ENCODE measurements at regions not wholly inside any gene's neighbourhood (a gene's known extent, or its start where the extent isn't known, plus 50 kb on each side); places are given as distances from the start of the nearest gene placed in this dataset.
"Not testable (repeated sequence)": the region's sequence is repeated elsewhere in the genome, so short reads cannot be mapped to it uniquely, and the experiment has no call there.

DNA sequence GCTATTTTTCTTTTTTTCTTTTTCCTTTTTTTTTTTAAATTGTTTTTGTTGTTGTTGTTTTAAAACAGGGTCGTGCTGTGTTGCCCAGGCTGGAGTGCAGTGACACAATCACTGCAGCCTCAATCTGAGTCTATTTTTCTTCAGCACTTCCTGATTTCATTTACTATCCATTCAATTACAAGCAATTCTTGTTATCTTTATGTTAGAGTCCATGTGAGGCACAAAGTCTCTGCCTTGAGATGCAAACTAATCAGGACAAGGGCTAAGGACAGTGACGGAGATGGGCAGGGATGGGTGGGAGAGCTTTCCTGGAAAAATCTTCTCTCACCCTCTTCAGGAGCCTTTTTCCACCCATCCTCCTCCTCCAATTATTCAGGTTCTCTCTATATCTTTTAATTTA is 157.3 kb upstream of the AUTS2 start:
- DNase-seq, result no peak

DNA sequence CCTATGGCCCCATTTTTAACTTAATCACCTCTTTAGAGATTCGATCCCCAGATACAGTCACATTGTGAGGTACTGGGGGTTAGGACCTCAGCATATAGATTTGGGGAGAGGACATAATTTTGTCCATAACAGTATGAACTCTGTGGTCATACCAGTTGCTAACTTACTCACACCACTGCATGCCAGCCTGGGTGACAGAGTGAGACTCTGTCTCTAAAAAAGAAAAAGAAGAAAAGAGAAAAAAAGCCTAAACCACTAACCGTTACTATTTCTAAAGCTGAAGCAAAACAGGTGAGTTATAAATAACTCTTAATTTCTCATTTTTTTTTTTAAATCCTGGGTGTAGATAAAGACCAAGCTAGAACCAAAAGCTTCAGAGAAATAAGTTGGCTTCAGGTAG is 155.1 kb upstream of the AUTS2 start:
- DNase-seq, result no peak

DNA sequence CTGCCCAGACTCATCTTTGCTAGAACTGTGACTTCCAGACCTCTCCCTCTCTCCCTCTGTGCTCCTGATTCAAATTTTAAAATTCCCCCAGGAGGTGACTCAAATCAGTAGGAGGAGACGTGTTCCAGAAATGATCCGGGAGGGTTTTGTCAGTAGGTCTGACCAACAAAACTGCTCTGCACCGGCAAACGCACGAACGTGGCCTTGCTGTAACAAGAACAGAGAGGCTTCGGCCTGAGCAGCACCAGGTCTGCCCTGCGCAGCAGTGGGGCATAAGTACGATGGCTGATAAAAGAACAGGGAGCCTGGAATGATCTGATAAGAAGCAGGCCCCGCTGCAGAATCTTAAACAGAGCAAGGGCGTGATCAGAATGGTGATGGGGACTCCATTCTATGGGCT is 152.7 kb upstream of the AUTS2 start:
- DNase-seq, result no peak

DNA sequence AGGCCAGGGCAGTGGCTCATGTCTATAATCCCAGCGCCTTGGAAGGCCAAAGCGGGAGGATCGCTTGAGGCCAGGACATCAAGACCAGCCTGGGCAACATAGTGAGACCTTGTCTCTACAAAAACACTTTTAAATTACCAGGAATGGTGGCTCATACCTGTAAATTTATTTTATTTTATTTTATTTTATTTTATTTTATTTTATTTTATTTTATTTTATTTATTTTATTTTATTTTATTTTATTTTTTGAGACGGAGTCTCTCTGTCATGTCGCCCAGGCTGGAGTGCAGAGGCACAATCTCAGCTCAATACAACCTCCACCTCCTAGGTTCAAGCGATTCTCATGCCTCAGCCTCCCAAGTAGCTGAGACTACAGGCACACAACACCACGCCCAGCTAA is 152.1 kb upstream of the AUTS2 start:
- DNase-seq, result not testable (repeated sequence)

DNA sequence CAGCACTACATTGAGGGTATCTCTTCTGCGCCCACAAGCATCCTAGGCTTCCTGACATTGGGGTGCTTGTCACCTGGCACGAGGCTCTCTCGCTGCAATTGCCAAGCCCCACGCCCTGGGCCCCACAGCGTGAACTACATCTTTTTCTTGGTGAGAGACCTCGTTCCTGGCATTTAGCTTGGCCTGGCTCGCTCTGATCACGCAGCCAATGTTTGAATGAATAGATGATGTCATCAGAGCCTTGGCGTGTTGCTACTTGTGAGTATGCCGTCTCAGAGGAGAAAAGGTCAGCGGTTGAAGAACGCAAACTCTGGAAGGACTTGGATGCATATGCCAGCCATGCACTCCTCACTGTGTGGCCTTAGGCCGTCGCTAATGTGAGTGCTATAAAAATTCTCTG is 150.2 kb upstream of the AUTS2 start:
- no peak for DNase-seq

DNA sequence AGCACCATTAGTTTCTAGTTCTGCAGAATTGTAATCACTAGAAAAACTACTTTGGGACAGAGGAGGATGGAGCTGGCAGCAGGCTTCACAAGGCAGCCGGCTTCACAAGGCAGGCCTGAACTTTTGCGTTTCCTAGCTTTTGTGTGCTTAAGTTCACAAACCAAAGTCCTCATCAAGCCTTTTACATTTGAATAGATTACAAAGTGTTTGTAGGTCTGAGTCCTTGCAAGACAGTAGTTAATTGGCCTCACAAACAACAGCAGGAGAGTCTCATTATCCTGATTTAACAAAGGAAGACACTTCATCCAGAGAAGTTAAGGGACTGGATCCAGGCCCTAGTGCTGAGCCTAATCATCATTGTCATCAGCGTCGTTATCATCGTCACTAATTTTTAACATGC is 147.8 kb upstream of the AUTS2 start:
- no peak for DNase-seq

DNA sequence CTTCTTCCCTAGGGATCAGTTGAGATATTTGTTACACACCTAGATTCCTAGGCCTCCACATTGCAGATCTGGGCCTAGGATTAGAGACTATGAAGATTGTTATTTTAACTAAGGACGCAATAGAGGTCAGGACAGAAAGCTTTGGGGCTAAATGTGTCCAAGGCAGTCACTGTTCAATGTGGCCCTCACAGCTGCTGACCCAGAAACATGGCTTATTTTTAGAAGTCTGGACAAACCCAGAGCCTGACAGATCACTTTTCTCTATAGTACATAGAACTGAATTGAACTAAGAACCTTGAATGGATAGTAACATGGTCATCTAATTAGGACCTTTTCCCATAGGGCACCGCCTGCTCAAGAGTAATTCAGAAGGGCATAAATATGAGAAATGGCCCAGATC is 146.6 kb upstream of the AUTS2 start:
- DNase-seq, result no peak

DNA sequence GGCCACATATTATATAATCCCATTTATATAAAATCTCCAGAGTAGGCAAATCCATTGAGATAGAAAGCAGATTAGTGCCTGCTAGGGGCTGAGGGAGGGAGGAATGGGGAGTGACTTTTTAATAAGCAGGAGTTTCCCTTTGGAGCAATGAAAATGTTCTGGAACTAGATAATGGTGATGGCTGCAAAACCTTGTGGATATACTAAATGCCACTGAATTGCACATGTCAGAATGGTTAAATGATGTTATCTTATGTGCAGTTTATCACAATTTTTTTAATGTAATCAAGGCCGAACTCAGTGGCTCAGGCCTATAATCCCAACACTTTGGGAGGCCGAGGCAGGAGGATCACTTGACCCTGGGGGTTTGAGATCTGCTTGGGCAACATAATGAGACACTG is 145.5 kb upstream of the AUTS2 start:
- DNase-seq, result no peak

DNA sequence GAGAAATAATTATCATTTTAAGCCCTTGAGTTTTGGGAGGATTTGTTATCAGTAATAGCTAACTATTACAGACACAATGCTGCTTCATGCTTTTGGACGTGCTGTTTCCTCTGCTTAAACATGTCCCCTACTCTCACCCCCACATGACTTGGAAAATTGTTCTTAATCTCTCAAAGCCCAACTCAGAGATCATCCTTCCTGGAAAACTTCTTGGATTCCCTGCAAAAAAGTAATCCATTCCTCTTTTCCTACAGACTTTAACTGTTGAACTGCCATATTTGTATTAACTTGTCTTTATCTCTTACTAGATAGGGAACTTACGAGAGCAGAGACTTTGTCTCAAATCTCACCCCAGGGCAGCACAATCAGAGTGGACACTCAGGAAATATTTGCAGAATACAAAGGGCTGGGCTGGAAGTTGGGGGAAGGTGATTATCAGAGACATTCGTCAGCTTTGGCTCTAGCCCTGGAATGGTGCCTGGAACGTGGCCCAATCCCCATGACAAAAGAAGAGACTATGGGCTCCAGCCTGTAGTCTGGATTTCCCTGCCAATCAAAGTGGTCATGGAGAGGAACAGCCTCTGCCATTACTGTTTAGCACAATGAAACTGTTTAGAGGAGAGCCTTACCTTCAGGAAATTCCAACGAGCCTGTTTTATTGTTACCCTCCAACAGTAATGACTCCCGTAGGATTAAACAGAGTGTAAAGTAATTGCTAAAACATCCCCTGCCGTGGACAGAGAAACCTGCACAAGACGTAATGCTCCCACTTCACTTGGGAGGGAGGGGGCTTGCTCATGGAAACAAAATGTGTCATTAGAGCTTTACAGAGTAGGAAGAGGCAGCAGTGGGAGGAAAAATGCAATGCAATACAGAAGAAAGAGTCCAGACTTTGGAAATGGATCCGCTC is 140.4 kb upstream of the AUTS2 start:
- no peak for DNase-seq

DNA sequence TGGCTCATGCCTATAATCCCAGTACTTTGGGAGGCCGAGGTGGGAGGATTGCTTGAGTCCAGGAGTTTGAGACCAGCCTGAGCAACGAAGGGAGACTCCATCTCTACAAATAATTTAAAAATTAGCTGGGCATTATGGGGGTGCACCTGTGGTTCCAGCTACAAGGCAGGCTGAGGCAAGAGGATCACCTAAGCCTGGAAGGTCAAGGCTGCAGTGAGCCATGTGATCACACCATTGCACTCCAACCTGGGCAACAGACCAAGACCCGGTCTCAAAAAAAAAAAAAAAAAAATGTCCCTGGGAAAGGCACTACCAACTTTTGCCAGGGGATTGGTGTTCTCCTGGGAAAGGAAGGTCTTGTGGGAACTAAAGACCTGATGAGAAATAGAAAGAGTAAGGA is 134.2 kb upstream of the AUTS2 start:
- DNase-seq, result no peak

DNA sequence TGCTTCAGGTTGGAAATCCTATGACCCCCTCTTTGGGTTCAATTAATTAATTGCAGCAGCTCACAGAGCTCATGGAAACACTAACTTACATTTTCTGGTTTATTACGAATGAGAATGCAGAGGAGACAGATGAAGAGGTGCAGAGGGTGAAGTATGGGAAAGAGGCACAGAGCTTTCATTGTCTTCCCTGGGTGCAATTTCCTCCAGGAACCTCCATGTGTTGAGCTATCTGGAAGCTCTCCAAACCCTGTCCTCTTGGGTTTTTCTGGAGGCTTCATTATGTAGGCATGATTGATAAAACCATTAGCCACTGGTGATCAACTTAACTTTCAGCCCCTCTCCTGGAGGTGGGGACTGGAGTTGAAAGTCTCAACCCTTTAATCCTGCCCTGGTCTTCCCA is 133.0 kb upstream of the AUTS2 start:
- DNase-seq, result no peak

DNA sequence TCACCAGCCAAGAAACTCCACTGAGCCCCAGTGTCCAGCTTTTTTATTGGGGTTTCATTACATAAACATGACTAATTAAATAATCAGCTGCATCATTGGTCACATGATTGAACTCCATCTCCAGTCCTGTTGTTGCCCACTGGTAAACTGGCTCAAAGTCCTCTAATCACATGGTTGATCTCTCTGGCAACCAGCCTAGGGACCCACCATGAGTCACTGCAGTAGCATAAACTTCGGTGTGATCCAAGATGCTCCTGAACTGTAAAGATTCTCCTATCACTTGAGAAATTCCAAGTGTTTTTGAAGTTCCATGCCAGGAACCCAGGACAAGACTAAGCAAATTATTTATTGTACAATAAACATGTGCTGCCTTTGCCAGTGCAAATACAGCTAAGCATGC is 130.4 kb upstream of the AUTS2 start:
- DNase-seq, result no peak

DNA sequence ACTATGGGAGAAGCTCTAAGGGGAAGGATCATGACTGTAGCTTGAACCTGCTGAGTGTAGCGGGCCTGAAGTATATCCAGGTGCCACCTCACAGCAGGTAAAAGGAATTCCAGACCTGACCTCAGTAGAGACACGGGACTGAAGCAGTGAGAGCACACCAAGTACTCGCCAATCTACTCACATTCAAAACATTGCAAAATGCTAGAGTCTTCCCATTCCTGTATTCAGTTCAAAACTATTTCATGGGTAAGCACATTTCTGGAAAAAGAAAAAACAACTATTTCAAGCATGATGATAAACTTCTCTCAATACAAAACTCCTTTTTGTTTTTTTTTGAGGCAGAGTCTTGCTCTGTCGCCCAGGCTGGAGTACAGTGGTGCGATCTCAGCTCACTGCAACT is 121.9 kb upstream of the AUTS2 start:
- no peak for DNase-seq

DNA sequence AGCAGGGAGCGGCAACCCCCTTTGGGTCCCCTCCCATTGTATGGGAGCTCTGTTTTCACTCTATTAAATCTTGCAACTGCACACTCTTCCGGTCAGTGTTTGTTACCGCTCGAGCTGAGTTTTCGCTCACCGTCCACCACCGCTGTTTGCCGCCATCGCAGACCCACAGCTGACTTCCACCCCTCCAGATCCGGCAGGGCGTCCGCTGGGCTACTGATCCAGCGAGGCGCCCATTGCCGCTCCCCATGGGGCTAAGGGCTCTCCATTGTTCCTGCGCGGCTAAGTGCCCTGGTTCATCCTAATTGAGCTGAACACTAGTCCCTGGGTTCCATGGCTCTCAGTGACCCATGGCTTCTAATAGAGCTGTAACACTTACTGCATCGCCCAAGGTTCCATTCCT is 115.6 kb upstream of the AUTS2 start:
- DNase-seq, result no peak

DNA sequence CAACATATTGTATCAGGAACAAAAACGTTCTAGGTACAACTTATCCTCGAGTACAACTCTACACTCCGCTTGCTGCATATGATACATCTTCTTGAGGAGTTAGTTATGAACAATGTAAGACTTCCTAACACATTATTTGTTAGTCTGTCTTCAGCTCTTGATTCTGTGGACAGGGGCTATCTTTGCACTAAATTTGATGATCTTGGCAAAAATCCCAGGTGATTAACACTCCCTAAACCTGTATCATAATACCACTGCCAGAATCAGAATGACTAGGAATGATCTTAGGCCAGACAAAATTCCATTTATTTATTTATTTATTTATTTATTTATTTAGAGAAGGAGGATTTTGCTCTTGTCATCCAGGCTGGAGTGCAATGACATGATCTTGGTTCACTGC is 108.7 kb upstream of the AUTS2 start:
- DNase-seq, result no peak

DNA sequence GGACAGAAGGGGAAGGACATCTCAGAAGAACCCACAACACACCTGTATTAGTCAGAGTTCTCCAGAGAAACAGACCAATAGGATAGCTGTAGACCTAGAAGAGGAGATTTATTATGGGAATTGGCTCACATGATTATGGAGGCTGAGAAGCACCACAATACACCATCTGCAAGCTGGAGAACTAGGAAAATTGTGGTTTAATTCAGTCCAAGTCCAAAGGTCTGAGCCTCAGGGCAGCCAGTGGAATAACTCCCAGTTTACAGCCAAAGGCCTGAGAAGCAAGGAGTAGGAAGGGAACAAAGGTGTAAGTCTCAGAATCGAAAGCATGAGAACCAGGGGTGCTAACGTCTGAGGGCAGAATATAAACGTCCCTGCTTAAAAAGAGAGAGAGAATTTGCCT is 99.6 kb upstream of the AUTS2 start:
- no peak for DNase-seq

DNA sequence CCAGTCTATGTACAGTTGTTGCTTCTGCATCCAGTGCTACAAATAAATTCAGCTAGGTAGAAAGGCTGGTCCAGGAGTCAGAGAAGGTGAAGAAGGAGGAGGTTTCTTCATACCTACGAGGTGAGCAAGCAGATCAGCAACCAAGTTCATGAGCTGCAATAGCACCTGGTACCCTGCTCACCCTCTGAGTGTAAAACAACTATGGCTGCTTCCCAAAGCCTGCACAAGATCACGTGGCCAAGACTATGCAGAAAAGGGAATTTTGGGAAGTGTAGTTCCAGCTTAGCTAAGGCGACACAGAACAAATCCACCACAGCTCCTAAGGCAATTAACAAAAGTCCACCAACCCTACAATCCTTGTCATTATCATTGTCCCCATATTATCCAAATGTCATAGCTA is 95.9 kb upstream of the AUTS2 start:
- DNase-seq, result no peak

DNA sequence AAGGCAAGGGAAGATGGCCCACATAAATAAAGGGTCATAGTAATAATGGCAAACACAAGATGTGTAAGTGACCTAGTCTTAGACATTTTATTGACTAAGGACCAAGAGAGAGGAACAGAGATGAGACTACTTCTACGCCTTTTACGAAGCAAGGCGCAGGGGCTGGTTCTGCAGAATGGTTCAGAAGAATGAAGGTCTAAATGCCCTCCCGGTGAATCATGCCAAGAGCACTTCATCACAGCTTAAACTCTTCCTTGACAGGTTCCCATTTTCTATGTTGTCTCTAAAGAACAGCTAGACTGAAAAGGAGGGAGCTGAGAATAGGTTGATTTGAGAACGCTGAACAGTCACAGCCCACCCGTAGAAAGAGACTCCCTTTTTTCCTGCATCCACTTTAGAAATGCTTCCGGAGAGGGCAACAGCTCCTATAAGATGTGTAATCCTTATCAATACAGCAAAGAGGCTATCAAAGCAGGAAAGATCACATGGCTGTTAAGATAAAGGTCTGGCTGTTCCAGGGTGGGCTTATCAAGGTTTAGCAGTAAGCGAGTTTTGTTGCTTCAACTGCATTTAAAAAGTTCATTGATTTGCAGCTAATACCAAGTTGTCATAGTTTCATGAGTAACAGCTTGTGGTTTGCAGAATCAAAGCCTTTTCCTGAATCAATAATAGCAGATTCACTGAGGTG is 93.4 kb upstream of the AUTS2 start:
- no peak for DNase-seq

DNA sequence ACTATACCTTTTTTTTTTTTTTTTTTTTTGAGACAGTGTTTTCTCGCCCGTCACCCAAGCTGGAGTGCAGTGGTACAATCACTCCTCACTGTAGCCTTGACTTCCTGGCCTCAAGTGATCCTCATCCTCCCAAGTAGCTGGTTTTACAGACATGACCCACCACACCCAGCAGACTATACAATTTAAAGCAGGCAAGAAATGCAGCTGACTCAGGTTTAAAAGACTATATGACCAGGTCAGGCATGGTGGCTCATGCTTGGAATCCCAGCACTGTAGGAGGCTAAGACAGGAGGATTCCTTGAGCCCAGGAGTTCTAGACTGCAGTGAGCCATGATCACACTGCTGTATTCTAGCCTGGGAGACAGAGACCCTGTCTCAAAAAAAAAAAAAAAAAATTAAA is 89.5 kb upstream of the AUTS2 start:
- no peak for DNase-seq

DNA sequence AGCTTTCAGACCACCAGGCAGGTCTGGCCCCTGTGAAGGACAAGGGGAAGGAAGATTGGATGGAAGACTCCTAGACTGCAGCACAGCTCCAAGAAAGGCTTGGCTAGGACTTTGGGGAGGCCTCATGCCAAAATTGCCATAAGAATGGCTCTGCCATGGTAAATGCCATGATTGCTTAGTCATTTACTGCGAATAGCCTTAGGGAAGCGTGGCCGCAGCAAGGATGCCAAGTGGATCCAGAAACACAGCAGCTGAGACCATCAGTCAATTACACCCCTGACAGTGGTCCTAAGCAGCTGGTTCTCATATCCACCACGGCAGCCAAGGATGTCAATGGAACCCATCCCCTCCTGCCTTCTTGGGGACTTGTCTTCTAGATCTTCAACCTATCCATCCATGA is 88.2 kb upstream of the AUTS2 start:
- DNase-seq, result no peak

DNA sequence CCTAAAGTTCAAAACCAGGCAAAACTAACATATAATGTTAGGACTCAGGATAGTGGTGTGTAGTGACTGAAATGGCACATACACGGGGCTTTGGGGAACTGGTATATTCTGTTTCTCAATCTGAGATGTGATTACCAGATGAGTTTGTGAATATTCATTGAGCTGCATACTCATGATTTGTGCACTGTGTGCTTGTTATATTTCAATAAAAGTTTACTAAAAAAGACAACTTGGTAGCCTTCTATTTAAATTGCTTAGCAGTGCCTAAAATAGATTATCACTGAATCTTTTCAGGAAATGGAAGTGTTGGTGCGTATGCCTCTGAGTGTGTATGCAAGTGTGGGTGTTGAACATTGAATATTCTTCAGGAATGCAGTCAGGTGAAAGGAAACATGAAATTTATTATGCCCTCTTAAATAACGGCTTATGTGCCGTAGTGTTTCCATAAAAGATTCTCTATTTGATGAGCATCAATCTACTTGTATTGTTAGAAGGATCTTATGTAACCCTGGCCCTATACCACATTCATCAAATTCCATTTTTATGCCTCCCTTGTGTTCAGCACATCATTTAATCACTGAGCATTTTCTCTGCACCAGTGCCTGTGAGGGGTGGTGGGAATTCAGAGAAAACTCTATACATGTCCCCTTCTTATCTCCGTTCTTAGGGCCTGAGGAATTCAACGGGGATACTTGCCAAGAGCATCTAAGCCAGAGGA is 82.6 kb upstream of the AUTS2 start:
- no peak for DNase-seq

DNA sequence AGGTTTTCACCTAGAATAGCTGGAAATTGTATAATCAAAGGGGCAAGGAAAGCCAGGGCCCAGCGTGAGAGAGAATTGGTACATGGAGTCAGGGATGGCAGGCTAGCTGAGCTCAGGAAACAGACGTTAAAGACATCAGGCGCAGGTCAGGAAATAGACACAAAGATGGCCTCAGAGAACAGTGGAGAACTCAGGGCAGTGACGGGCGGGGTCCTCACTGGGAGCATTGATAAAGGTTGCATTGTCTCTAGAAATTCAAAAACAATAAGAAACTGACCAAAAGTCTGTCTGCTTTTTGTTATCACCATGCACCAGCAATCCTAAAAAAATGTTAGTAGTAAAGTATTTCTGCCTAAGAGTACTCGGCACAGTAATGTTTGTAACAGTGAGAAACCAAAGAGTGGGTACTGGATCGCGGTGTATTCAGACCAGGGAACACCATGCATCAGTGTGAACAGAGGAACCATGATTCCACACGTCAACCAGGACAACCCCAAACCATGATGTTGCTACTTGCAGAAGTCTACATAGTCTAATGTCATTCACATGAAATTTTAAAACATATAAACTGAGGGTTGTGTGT is 81.9 kb upstream of the AUTS2 start:
- DNase-seq, result no peak

DNA sequence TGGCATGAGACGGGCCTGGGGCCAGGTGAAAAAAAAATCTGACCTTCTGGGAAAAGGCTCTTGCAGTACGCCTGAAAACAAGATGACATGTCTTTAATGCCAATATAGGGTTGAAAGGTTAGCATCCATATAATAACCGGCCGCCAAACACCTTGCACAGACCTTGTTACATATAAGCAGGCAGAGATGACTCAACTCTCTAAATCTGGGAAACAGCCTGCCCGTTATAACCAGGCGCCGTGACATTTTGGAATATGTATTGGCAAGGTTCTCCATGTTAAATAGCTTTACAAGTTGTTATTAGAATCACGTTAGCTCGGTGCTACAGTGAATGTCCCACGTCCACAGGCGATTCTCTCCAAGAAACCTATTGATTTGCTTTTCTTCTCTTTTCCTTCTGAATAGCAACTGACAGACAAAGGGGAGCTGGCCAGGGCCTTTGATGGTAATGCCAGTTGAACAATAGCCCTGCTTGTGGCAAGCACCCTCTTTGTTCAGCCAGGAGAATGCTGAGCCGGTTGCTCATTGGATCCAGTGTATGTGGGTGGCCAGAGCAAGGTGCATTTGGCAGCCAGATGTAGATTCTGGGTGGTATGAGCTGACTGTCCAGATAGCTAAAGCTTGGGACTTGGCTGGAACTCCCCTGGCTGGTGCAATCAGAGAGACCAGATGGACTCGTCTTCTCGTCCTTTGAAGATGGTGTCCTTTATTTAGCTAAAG is 80.1 kb upstream of the AUTS2 start:
- no peak for DNase-seq
